ENCODE measurements at regions not wholly inside any gene's neighbourhood (a gene's known extent, or its start where the extent isn't known, plus 50 kb on each side); places are given as distances from the start of the nearest gene placed in this dataset.

DNA sequence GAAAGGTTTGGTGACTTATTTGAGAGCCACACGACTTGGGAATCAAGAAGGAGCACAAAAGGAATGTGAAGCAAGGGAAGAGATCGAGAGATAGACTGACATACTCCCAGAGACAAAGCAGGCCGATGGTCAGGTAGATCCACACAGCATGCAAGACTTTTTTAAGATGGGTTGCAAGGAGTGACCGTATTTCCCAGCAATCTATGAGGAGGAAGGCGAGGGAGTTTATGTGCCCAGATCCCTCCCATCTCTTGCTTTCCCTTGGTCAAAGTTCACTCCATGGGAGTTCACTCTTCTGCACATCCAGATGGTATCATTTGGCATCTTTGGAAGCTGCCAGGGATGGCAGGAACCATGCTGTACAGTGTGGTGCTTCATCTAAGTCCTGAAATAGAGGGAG is 148.9 kb downstream of the RMI1 start:
- no peak for DNase-seq

DNA sequence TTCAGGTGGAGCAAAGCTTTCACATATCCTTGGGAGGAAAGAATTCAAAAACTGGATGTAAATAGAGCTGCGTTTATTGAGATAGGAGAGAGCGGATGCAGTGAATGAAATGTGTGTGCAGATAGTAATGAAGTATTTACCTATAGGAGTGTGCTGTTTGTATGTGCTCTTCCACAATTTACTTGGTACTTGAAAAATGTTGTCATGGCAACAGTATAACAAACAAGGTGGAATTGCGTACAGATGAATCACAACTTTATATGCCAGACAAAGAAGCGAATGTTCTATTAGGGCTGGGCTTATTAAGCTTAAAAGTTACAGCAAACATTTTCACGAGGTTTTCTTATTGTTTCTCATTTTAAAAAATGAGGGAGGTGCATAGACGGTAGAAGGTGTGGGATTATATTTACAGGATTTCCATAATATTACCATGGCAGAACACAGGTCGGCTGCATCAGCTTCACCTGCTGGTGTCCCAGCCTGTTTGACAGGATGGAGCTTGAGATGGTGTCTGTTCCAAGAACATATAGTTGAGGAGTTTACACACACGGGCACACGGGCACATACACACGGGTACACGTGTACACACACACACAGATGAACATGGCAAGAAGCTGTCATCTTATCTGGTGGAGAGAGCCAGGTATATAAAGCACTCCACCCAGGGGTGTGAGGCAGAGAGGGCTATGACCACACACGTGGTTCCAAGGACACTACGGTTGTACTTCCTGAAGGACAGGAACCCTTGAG is 155.7 kb downstream of the RMI1 start:
- no peak for DNase-seq

DNA sequence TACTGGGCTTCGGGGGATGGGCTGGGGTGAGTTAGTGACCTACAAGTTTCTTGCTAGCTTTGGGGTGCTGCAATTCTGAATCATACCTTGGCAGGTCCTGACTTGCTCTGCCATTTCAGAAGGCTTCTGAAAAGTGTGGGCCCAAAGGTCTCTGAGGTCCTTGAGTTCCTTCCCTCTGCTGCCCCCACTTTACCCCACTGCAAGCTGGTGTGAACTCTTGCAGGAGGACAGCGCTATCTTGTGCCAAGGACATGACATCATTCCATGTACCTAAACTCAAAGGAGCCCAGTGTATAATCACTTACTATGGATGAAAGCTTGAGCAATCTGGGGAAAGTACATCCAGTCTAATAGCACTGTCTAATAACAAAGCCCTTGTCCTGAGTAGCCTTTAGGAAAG is 157.4 kb downstream of the RMI1 start:
- DNase-seq: no peak

DNA sequence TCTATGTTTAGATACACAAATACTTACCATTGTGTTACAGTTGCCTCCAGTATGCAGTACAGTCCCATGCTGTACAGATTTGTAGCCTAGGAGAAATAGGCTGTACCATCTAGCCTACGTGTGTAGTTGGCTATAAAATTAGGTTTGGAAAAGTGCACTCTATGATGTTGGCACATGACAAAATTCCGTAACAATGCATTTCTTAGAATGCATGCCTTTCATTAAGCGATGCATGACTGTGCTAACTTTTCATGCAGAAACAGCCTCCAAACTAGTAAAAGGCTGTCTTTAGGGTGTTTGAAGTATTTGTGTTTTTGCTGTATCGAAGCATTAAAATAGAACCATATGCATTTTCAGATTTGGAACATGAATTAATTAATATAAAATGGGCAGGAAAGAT is 157.9 kb downstream of the RMI1 start:
- DNase-seq: no peak

DNA sequence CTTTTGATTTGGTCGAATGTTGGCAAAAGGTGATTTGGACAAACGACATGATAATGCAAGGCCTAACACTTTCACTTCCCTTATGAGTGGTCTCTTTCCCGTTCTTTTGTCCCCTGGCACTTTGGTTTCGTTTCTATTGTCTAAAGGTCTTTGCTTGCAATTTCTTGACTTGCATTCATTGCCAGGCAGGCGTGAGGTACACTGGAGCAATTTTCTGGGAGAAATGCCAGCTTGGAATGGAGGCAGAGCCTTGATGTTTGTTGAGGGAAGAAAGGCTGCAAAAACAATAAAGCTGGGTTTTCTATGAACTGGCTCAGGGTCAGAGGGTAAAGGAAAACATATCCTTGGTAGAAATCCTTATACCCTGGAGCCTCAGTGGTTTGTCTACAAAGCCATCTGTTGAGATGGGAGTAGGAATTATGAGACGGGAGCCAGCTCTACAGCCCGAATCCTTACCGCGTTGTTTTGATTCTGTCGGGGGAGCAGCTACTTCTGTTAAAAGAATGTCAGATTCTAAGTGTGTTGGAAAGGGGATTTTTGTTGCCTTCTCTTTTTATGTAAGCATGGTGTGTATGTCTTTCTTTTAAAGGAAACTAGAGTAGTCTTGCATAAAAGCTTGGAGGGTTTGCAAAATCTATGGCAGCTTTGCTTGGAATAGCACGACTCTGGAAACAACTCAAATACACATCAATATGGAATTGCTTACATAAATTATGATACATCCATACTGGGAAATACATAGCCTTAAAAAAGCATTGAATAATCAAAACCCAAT is 158.9 kb downstream of the RMI1 start:
- DNase-seq: no peak

DNA sequence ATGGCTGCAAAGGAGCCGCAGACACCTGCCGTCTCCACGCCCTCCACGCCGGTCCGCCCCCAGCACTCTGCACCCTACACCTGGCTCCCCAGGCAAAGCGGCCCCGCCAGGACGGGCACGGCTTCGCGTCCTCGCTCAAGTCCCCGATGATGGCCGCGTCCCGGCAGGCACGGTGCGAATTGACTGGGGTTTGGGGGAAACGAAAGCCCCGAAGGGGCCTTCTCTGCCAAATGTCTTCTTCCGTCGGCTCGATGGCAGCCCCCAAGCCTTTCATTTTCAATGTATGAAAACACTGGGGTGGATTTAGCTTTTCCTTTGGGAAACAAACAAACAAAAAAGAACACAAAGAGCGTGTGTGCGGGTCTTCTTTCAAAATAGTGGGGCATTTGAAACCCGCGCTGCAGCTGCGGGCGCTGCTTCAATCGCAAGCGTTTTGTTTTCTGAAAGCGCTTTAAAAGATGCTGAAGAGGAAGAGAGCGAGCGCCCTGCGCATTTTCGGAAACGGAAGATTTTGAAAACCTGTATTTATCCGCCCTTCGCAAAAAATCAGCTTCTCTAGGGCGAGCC is 160.0 kb downstream of the RMI1 start:
- peak; percentile 6 for DNase-seq

DNA sequence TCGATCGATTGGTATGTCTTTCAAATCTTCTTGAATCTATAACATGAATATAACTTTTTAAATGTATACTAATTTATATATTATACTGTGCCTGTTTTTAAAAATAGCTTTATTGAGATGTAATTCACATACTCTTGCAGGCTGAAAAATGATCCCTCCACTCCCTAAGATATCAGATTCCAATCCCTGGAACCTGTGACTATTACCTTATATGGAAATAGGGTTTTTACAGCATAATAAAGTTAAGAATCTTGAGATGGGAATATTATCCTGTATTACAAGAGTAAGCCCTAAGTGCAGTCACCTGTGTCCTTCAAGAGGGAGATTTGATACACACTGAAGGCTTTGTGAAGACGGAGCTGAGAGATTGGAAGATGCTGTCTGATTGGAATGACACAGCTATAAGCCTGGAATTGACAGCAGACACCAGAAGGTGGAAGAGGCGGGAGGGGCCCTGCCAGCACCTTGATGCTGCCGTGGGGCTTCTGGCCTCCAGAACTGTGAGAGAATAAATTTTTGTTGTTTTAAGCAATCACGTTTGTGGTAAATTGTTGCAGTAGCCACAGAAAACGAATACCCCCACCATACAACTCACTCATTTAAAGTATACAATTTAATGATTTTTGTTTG is 161.3 kb downstream of the RMI1 start:
- DNase-seq: no peak

DNA sequence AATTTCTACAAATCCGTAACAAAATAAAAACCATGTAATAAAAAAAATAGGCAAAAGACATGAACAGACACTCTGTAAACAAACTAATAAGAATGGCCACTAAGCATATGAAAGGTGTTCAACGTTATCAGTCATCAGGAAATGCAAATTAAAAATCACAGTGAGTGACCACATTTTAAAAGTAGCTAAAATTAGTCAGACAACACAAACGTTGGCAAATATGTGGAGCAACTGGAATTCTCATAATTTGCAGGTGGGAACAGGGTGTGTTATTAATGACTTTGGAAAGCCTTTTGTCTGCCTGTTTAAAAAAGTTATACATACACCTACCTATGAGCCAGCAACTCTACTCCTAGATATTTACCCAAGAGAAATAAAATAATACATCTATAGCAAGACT is 164.4 kb downstream of the RMI1 start:
- DNase-seq: no peak

DNA sequence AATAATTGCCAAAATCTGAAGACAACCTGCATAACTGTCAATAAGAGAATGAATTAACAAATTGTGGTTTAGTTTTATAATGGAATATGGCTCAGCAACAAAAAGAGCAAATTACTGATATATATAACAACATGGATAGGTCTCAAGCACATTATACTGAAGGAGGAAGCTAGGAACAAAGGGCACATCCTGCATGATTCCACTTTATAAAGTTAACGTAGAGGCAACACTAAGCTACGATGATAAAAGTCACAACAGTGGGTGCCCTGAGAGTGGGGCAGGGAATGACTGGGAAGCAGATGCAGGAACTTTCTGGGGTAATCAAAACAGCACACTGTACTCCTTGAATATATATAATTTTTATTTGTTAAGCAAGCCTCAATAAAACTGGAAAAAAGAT is 165.2 kb downstream of the RMI1 start:
- no peak for DNase-seq

DNA sequence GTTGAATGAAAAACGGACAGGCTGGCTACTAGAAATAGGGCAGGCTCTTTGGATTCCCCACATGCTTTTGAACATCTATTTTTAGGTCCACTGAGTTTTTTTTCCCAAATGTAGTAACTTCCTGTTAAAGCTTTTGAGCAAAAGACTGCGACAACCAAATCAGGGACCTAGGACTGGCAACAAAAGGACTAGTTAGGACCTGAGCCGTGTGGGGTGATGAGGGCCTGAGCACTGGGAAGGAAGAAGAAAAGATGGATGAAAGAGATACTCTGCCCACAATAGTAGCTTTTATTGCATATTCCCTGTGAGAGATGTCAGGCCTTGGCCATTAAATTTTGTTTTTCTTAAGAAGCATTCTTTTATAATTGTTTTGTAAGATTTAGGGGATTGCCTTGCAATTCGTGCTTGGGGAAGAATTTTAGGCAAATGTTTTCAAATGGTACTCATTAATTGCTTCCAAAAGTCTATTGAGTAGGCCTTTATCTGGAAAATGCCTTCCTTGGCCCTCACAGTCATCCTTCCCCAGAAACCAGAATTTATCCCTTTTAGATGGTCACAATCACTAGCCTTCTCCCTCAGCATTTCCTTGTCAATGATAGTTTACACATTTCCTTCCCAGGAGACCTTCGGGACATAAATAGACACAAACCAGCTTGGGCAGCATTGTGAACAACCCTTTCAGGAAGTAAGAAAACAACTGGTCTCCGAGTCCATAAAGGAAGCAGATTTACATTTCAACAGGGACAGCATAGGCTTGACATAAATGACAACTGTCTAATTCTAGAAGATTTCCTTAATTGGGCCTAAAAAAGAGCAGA is 166.5 kb downstream of the RMI1 start:
- DNase-seq: no peak

DNA sequence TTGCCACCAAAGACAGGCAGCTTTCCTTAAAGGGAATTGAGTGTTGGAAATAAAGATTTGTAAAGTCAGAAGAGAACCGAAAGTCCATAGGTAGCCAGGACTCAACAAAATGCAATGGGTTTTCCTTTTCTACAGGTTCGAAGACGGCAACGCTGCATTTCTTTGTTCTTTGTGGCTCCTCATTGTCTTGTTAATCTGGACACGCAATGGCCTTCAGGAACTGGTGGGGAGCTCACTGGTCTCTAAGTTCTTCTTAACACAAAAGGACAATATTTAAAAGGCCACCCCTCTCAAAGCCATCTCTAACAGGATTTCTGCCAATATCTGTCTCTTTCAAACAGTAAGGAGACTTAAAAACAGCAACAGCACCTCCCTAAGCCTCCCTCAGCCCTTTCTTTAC is 170.6 kb downstream of the RMI1 start:
- no peak for DNase-seq

DNA sequence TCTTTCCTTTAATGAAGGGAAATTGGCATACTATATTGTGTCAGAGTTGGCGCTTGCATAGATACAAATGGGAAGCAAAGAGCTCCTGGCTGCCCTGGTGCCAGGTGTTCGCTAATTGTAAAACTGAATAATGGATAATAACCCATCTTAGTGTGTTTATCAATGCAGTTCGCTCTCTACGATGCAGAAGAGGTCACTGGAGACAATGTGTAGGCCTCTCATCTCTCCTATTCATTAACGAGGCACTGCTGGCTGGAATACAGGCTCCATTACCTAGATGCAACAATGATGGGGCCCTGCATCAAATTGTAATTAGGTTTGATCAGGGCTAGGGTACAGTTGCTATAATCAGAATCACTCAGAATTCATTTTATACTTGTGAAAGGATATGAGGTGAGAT is 171.0 kb downstream of the RMI1 start:
- DNase-seq: no peak

DNA sequence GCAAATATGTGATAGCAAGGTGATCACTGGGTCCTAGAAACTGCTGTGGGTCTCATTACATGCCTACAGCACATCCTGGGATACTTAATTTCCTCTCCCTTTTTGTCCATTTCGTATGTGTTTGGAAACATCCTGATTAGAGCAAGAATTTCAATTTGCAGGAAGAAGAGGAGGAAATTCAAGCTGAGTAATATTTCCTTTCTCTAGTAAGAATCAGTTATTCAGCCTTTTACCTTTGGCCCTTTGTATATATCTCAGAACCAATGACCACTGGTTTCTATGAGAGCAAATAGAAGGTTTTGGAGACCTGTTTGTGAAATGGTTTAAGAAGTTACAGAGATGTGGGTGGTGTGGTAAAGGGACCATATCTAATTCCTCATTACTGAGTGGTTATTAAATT is 171.6 kb downstream of the RMI1 start:
- no peak for DNase-seq

DNA sequence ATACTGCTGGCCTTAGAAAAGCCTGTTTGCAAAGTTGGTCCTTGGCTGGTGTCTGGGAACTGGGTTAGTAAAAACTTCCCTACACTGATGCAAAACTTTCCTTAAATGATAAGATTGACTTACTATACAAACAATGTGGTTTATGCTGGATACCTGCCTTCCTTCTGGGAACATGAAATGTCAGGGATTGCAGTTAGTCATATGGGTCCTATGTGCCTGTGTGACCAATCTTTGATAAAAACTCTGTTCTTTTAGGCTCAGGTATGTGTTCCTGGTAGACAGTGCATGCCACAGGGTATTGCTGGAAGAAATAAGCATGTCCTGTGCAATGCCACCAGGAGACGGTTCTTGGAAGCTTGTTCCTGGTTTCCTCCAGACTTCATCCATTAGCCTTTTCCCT is 173.3 kb downstream of the RMI1 start:
- no peak for DNase-seq

DNA sequence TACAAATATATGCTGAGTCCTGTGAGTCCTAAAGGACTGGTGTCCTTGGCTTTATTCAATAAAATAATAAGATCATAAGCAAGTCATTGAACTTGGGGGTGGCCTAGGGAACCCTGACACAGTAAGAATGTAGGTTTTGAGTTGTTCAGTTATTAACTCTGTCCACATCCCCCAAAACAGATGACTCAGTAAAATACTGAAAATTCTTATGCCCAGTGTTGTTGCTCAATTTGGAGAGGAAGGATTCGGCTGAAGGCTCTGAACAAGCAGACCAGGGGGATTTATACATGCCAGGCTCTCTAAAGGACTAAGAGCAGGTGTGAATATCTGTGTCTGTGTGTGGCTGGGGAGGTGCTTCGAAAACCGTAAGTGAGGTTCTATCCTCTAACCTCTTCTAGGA is 173.7 kb downstream of the RMI1 start:
- DNase-seq: no peak

DNA sequence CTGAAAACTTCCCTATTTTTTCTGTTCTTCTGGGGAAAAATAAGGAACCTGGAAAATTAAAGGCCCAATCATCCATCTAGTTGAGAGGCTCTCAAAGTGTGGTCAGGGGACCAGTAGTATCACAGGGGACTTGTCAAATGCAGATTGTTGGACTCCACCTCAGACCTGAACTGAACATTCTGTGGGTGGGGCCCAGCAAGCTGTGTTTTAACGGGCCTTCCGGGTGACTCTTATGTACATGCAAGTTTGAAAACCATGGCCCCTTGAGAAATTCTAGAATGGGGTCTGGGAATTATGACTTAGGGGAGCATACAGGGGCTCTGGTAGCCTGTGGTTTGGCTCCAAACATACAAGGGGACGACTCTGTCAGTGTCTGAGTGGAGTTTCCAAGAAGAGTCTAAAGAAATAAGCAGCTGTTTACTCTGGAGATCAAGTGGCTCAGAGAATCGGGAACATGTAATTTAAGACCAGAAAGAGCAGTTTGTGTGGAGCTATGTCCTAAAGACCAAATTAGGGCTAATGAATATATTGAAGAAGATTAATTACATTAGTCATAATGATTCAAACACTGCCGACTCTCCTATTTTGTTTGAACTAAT is 177.4 kb downstream of the SLC28A3 start:
- no peak for DNase-seq

DNA sequence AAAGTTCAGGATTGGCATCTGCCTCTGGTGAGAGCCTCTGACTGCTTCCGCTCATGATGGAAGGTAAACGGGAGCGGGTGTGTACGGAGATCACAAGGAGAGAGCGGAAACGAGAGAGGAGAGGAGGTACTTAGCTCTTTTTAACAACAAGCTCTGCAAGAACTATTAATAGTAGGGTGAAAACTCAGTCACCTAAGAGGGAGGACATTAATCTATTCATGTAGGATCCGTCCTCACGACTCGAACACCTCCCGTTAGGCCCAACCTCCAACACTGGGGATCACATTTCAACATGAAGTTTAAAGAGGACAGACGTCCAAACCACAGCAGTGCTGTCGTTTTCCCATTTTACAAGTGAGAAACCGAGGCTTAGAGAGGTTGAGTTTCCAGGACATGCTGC is 173.7 kb downstream of the SLC28A3 start:
- no peak for DNase-seq

DNA sequence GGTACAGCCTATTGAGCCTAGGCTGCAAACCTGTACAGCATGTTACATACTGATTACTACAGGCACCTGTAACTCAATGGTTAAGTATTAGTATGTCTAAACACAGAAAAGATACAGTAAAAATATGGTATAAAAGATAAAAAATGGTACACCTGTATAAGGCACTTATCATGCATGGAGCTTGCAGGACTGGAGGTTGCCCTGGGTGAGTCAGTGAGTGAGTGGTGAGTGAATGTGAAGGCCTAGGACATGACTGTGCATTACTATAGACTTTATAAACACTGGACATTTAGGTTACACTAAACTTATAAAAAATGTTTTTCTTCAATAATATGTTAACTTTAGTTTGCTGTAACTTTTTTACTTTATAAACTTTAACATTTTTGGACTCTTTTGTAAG is 171.3 kb downstream of the SLC28A3 start:
- no peak for DNase-seq

DNA sequence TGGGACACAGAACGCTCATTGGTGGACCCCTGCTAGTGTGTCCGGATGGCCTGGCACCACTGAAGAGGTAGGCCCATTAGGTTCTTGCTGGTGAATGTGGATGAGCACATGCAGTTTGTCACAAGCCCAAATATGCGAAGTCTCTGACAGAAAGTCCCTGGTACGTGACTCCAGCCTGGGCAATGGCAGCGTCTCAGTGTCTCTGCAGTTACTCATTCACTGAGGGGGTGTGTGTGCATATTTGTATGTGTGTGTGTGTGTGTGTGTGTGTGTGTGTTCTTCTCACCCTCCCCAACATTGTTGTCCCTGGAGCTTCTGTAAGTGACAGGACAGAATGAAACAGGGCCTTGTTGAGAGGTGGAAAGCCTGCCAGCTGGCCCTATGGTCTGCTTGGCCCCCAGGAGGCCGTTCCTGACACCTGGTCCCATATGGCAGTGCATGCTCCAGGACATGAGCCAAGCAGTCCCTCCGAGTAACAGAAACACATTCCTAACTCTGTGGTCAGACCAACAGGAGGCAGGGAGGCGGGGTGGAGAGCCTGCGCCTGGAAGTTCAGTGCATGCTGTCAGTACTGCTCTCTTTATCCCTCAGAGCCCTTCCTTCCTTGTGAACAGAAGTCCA is 169.9 kb downstream of the SLC28A3 start:
- DNase-seq: no peak

DNA sequence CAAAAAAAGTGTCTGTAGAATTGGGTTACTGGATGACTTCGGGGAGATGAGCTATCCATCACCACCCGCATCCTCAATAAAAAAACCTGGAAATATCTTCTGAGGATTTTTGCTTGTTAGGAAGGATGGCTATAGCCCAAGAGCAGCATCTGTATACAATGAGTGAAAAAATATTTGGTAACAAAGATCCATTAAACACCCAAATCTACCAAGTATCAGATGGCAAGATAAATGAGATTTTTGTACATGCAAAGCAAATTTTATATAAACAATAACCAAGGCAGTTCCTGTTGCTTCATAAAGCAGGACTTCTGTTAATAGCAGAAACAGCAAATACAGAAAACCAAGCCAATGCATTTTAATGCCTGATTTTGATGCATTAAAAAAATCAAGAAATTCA is 166.6 kb downstream of the SLC28A3 start:
- no peak for DNase-seq

DNA sequence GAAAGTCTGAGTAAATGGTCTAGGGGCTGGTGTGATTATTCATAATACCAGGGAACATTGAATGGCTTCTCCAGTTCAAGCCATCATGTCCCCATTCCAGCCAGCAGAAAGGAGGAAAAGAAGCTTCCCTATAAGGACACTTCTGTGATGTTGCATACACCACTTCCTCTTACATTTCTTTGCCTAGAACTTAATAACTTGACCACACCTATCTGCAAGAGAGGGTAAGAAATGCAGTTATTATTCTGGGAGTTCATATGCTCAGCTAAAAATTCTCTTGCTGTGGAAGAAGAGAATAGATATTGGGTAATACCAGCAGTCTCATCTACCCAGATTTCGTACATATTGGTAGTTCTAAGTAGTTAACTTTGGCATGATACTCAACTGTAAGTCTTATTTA is 166.1 kb downstream of the SLC28A3 start:
- DNase-seq: no peak

DNA sequence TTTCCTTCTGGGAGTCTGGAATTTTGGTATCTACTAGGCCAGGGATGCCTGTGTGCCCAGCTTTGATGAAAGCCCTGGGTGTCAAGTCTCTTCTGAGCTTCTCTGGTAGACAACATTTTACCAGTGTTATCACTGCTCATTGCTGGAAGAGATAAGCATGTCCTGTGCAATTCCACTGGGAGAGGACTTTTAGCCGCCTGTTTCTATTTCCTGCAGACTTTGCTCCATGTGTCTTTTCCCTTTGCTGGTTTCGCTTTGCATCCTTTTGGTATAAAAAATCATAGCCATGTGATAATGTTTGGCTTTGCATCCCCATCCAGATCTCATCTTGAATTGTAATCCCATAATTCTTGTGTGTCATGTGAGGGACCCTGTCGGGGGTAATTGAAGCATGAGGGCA is 163.2 kb downstream of the SLC28A3 start:
- DNase-seq: no peak

Measured in activated gamma-delta T cell treated with Interleukin-2 at 50 U/mL for 16 hours (primary cell).